ENCODE measurements at regions not wholly inside any gene's neighbourhood (a gene's known extent, or its start where the extent isn't known, plus 50 kb on each side); places are given as distances from the start of the nearest gene placed in this dataset.

DNA sequence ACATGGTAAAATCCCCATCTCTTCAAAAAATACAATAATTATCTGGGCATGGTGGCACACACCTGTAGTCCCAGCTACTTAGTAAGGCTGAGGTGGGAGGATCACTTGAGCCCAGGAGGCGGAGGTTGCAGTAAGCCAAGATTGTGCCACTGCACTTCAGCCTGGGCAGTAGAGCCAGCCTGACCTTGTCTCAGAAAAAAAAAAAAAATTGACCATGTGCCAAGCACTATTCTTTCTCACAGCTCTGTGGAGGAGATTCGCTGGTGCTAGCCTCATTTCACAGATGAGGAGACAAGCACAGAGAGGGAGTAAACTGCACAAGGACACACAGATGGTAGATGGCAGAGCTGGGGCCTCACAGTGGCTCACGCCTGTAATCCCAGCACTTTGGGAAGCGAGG is 131.8 kb upstream of the JARID2 start:
- H3K36me3 ChIP-seq (ENCODE audit: control insufficient read depth in 1 of 2, insufficient read depth in 2 of 2, low read length in 2 of 2): no peaks in the 10 kb centered on the region
- TF ChIP-seq ZFX (IDR thresholded peaks at IDR 0.05) (no peak), SRF (IDR thresholded peaks at IDR 0.05; ENCODE audit: low read depth) (no peak), EZH2phosphoT487 (IDR thresholded peaks at IDR 0.05; ENCODE audit: borderline replicate concordance) (no peak), POLR2A (IDR thresholded peaks at IDR 0.05; ENCODE audit: borderline replicate concordance, extremely low read depth, insufficient read depth, insufficient read length) (no peak), ELF1 (IDR thresholded peaks at IDR 0.05; ENCODE audit: borderline replicate concordance, low read depth) (no peak), EGR1 (IDR thresholded peaks at IDR 0.05; ENCODE audit: low read depth) (no peak), POLR2AphosphoS5 (IDR thresholded peaks at IDR 0.05; ENCODE audit: low read depth, low read length) (no peak), JUND (IDR thresholded peaks at IDR 0.05) (no peak)
- TF ChIP-seq, protein P1, sequence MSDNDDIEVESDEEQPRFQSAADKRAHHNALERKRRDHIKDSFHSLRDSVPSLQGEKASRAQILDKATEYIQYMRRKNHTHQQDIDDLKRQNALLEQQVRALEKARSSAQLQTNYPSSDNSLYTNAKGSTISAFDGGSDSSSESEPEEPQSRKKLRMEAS (IDR thresholded peaks at IDR 0.05): no peak
- no peak overlapping the region for H3K4me3 ChIP-seq (replicated peaks in 1 of 2; ENCODE audit: low read depth in 1 of 2, low read length in 2 of 2)
- H3K4me1 ChIP-seq (ENCODE audit: control insufficient read depth in 1 of 2, insufficient read depth in 2 of 2, low read length in 2 of 2): no peaks in the 10 kb centered on the region
- no peaks in the 10 kb centered on the region for H4K20me1 ChIP-seq (ENCODE audit: insufficient read depth)
- no peak overlapping the region for H3K9ac ChIP-seq (ENCODE audit: low read length)
- H3K27me3 ChIP-seq (ENCODE audit: insufficient read depth, low read length): no peaks in the 10 kb centered on the region
- H3K4me2 ChIP-seq (ENCODE audit: low read length): no peak overlapping the region
- intact Hi-C loops (cut with micrococcal nuclease): no loop called here
- no peak overlapping the region for H3K27ac ChIP-seq (ENCODE audit: low read depth, low read length)
- no peak for ATAC-seq
- CTCF ChIA-PET: no interaction called here
- RAD21 ChIA-PET (ENCODE audit: low non-redundant PET in 1 of 2, low total read pairs in 2 of 2, uncharacterized antibody in 2 of 2, unreplicated experiment in 2 of 2): interaction anchor here in 1 of 2 experiments (0.6 kb wide), 1 partner anchor 1319 kb away, joined by 3 read pairs; no protein-coding TSS in a partner anchor
- H3K79me2 ChIP-seq (ENCODE audit: insufficient read depth, low read length): no peaks in the 10 kb centered on the region
- H3K9me3 ChIP-seq (ENCODE audit: control insufficient read depth in 1 of 2, insufficient read depth in 1 of 2, low read depth in 1 of 2, low read length in 2 of 2): no peaks in the 10 kb centered on the region
- no peaks in the 10 kb centered on the region for H3K9me2 ChIP-seq (ENCODE audit: insufficient read depth)
- POLR2A ChIA-PET: no interaction called here
- DNase-seq (ENCODE audit: low read depth, low spot score): no peak
- no peak overlapping the region for H2AFZ ChIP-seq (ENCODE audit: low read depth, low read length, poor library complexity, severe bottlenecking)
- no TSS peak for BruUV-seq (replicated peaks)

DNA sequence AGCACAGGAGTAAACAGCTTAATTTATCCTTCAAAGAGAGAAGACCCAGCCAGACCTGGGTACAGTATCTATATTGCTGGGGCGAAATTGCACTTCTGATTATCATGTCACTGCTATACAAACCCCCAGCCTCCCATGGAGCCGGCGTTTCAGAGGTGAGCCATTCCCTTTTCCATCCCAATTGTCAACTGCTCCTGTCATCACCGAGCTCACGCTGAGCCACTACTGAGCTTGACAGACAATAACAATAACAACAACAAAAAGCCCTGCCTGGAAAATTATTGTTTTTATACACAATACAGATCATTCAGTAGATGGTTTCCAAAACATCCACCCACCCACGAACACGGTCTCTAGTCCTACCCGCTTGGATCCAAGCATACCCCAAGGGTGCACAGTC is 129.0 kb upstream of the JARID2 start:
- ChIA-PET RAD21 (ENCODE audit: low non-redundant PET in 1 of 2, low total read pairs in 2 of 2, uncharacterized antibody in 2 of 2, unreplicated experiment in 2 of 2) (no interaction called here), CTCF (no interaction called here), POLR2A (no interaction called here)
- no TSS peak for BruUV-seq (replicated peaks)
- Histone ChIP-seq H3K9ac (ENCODE audit: low read length) (no peak overlapping the region), H4K20me1 (ENCODE audit: insufficient read depth) (no peaks in the 10 kb centered on the region), H3K4me1 (ENCODE audit: control insufficient read depth in 1 of 2, insufficient read depth in 2 of 2, low read length in 2 of 2) (no peaks in the 10 kb centered on the region), H2AFZ (ENCODE audit: low read depth, low read length, poor library complexity, severe bottlenecking) (no peak overlapping the region), H3K9me2 (ENCODE audit: insufficient read depth) (no peaks in the 10 kb centered on the region), H3K9me3 (ENCODE audit: control insufficient read depth in 1 of 2, insufficient read depth in 1 of 2, low read depth in 1 of 2, low read length in 2 of 2) (no peaks in the 10 kb centered on the region), H3K4me2 (ENCODE audit: low read length) (no peak overlapping the region), H3K36me3 (ENCODE audit: control insufficient read depth in 1 of 2, insufficient read depth in 2 of 2, low read length in 2 of 2) (no peaks in the 10 kb centered on the region), H3K27me3 (ENCODE audit: insufficient read depth, low read length) (no peaks in the 10 kb centered on the region), H3K4me3 (replicated peaks in 1 of 2; ENCODE audit: low read depth in 1 of 2, low read length in 2 of 2) (no peak overlapping the region), H3K79me2 (ENCODE audit: insufficient read depth, low read length) (no peaks in the 10 kb centered on the region), H3K27ac (ENCODE audit: low read depth, low read length) (no peak overlapping the region)
- DNase-seq (ENCODE audit: low read depth, low spot score): no peak
- intact Hi-C loops (cut with micrococcal nuclease): no loop called here
- no peak for TF ChIP-seq SRF (IDR thresholded peaks at IDR 0.05; ENCODE audit: low read depth)
- TF ChIP-seq POLR2A (IDR thresholded peaks at IDR 0.05; ENCODE audit: borderline replicate concordance, extremely low read depth, insufficient read depth, insufficient read length): no peak
- no peak for TF ChIP-seq ZNF274 (IDR thresholded peaks at IDR 0.05; ENCODE audit: low read depth, low read length)
- no peak for TF ChIP-seq FOSL1 (IDR thresholded peaks at IDR 0.05; ENCODE audit: low read depth)
- no peak for TF ChIP-seq SP1 (IDR thresholded peaks at IDR 0.05; ENCODE audit: low read depth)
- TF ChIP-seq JUND (IDR thresholded peaks at IDR 0.05): no peak
- no peak for TF ChIP-seq EGR1 (IDR thresholded peaks at IDR 0.05; ENCODE audit: low read depth)
- no peak for TF ChIP-seq POLR2AphosphoS5 (IDR thresholded peaks at IDR 0.05; ENCODE audit: low read depth, low read length)
- no peak for TF ChIP-seq CBX3 (IDR thresholded peaks at IDR 0.05; ENCODE audit: low read depth)
- ATAC-seq: no peak

All from HCT116 (cell line).